BJ (cell line): ENCODE measurements at regions not wholly inside any gene's neighbourhood (a gene's known extent, or its start where the extent isn't known, plus 50 kb on each side); places are given as distances from the start of the nearest gene placed in this dataset.

Source experiments
- CTCF ChIA-PET: fragments of 350-600 bp; formaldehyde crosslinking; extraction: SDS; loops from one replicate; lab custom pipeline; 2021; ENCODE audit warnings: antibody characterized with exemption, inconsistent platforms; lab: Yijun Ruan, JAX
- POLR2A ChIA-PET: fragments of 300-600 bp; sonication (Branson Sonifier 250); formaldehyde crosslinking; extraction: SDS; loops from one replicate; lab custom pipeline; 2021; ENCODE audit warnings: antibody characterized with exemption; lab: Charles Lee
- DNase-seq: peaks from one replicate; pipeline ENCODE4 v3.0.0-alpha.2; 2011; ENCODE audit warnings: low read depth
- H3K27me3 ChIP-seq: 2 replicates; pipeline ENCODE4 v1.6.0; 2011; ENCODE audit warnings: low read length; ENCODE audit not compliant: control insufficient read depth, insufficient read depth
- H3K36me3 ChIP-seq: 2 replicates; pipeline ENCODE4 v1.5.1; 2011; ENCODE audit warnings: low read length; ENCODE audit not compliant: control insufficient read depth, insufficient read depth
- H3K4me3 ChIP-seq: 2 replicates; pipeline ENCODE4 v1.5.1; 2011; ENCODE audit warnings: low read depth, mild to moderate bottlenecking, control low read depth, low read length
- CTCF ChIP-seq: IDR thresholded peaks from 2 replicates; pipeline ENCODE4 v1.5.1; 2011; ENCODE audit warnings: low read depth, mild to moderate bottlenecking, control low read depth, inconsistent platforms, low read length, moderate library complexity; ENCODE audit not compliant: insufficient read depth

GRCh38 chr5:4339949-4340348 lies 744.3 kb downstream of the IRX1 start:
- CTCF ChIA-PET = no interaction called here
- DNase-seq = no peak
- H3K27me3 ChIP-seq = no peaks in the 10 kb centered on the region
- no peak for TF ChIP-seq CTCF
- no peak overlapping the region for H3K4me3 ChIP-seq
- no peaks in the 10 kb centered on the region for H3K36me3 ChIP-seq
- POLR2A ChIA-PET = no interaction called here

- ChIA-PET POLR2A (no interaction called here), CTCF (no interaction called here)
- Histone ChIP-seq H3K27me3 (no peaks in the 10 kb centered on the region), H3K36me3 (no peaks in the 10 kb centered on the region), H3K4me3 (no peak overlapping the region)
- no peak for TF ChIP-seq CTCF
- no peak for DNase-seq
Measured at GRCh38 chr5:4345850-4346249, 750.2 kb downstream of the IRX1 start.

GRCh38 chr5:4348423-4348822 lies 752.8 kb downstream of the IRX1 start:
- Histone ChIP-seq H3K36me3 (no peaks in the 10 kb centered on the region), H3K4me3 (no peak overlapping the region), H3K27me3 (no peaks in the 10 kb centered on the region)
- CTCF ChIA-PET = no interaction called here
- DNase-seq = no peak
- POLR2A ChIA-PET = no interaction called here
- no peak for TF ChIP-seq CTCF

GRCh38 chr5:4348919-4349318 lies 753.3 kb downstream of the IRX1 start:
- ChIA-PET CTCF (no interaction called here), POLR2A (no interaction called here)
- no peaks in the 10 kb centered on the region for H3K27me3 ChIP-seq
- no peak for DNase-seq
- H3K36me3 ChIP-seq = no peaks in the 10 kb centered on the region
- no peak for TF ChIP-seq CTCF
- H3K4me3 ChIP-seq = no peak overlapping the region

- Histone ChIP-seq H3K36me3 (no peaks in the 10 kb centered on the region), H3K4me3 (no peak overlapping the region), H3K27me3 (no peaks in the 10 kb centered on the region)
- DNase-seq = no peak
- CTCF ChIA-PET = no interaction called here
- TF ChIP-seq CTCF = no peak
- POLR2A ChIA-PET = no interaction called here
Measured at GRCh38 chr5:4356201-4356600, 760.6 kb downstream of the IRX1 start.

- no peak for DNase-seq
- H3K36me3 ChIP-seq = no peaks in the 10 kb centered on the region
- no peak overlapping the region for H3K4me3 ChIP-seq
- POLR2A ChIA-PET = no interaction called here
- no peak for TF ChIP-seq CTCF
- CTCF ChIA-PET = no interaction called here
- H3K27me3 ChIP-seq = no peaks in the 10 kb centered on the region
Measured at GRCh38 chr5:4359847-4360246, 764.2 kb downstream of the IRX1 start.
